SK-MEL-5 (cell line): ENCODE measurements at regions not wholly inside any gene's neighbourhood (a gene's known extent, or its start where the extent isn't known, plus 50 kb on each side); places are given as distances from the start of the nearest gene placed in this dataset.
"Not testable (repeated sequence)": the region's sequence is repeated elsewhere in the genome, so short reads cannot be mapped to it uniquely, and the experiment has no call there.

Experiments
- DNase-seq: peaks from one replicate; pipeline ENCODE4 v3.0.0-alpha.2; 2016; ENCODE audit warnings: low read depth, low spot score
- in situ Hi-C: cut with HindIII; loops from 2 replicates; pipeline ENCODE4 v1.10.0; 2016; ENCODE audit warnings: low sequenced_read_pairs, high pct_unique_total_duplicates, low pct_unique_long_range_greater_than_20kb

DNA sequence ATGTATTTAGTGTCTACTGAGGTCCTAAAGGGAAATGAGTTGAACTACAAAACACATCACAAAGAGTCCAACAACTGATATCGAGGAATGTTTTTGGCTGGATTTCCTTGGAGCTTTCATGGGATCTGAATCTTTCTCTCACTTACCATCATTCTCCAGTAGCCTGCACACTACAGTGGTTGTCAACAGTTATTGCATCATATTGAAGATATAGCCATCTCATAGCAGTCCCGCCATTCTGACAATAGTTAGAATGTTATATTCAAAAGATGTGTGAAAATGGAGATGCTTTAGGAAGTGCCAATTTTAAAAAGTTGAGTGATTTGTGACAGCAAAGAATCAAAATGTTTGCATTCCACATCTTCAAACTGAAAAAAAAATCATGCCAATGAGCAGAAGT, 186.8 kb downstream of the DSC3 start:
- no peak for DNase-seq

DNA sequence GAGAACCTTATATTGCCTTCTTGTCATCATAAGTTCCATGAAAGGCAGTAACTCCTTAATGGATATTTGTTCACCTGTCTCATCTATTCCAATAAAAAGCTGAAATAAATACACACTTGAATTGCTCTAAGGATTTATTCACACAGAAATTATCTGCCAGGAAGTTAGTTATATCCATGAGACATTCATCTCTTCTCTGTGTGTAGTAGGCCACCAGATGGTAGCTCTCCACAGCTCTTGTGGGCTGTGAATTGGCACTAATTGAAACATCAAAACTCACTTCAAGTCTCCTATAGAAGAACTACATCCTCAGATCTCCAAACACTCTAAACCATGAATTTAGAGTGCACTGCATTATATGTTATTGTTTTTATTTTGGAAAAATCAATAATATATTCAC, 189.6 kb downstream of the DSC3 start:
- DNase-seq, result no peak
- in situ Hi-C loops, result no loop called here

More for the DNA sequence above, 186.8 kb downstream of the DSC3 start:
- in situ Hi-C loops, result no loop called here

DNA sequence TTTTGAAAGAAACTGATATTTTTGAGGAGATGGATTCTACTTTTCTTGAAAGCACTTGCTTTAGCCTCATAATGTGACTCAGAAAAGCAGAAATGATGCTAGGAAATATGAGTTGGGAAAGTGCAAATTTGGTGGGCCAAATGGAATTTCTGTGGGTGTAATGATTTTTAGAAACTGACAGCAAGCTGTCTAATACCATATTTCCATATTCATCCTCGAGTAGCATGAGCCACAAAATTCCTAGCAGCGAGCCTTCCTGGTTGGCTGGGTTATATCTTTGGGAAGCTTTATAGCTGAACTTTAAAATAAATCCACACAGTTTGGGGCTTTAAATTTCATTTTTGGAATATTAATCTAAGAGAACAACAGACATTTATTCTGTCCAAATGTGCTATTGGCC, 190.0 kb downstream of the DSC3 start:
- DNase-seq, result no peak
- in situ Hi-C loops, result no loop called here

DNA sequence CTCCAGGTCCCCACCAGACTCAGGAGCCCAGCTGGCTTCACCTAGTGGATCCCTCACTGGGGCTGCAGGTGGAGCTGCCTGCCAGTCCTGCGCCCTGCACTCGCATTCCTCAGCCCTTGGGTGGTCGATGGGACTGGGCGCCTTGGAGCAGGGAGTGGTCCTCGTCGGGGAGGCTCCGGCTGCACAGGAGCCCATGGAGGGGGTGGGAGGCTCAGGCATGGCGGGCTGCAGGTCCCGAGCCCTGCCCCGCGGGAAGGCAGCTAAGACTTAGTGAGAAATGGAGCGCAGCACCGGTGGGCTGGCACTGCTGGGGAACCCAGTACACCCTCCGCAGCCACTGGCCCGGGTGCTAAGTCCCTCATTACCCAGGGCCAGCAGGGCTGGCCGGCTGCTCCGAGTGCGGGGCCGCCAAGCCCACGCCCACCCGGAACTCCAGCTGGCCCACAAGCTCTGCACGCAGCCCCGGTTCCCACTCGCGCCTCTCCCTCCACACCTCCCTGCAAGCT, 203.4 kb downstream of the DSC3 start:
- in situ Hi-C loops, DNase-seq: not testable (repeated sequence)

DNA sequence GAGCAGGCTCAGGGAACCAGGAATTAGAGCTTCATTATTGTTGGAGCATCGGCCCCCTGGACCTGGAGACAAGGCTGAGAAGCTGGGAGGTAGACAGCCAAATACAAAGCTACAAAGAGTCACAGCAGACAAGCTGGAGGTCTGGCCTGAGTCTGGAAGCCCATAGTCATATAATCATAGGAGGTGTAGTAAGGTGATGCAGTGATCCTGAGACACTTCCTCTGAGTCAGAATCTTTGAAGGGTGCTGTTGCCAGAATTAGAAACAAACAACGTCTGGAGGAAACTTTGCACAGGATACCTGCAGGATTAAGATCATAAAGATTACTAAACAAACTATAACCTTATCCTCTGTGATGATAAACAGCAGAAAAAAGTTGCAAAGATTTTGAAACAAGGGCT, 213.8 kb downstream of the DSC3 start:
- in situ Hi-C loops, result no loop called here
- DNase-seq, result no peak

- DNase-seq, result no peak
- in situ Hi-C loops, result no loop called here
These were observed 222.9 kb downstream of the DSC3 start for GRCh38 chr18:30819619-30820018.

- DNase-seq, result no peak
- in situ Hi-C loops, result no loop called here
These were observed 228.1 kb downstream of the DSC3 start for GRCh38 chr18:30814446-30814845.

- in situ Hi-C loops, result no loop called here
- no peak for DNase-seq
These were observed 231.0 kb downstream of the DSC3 start for GRCh38 chr18:30811580-30811979.

- no peak for DNase-seq
- in situ Hi-C loops, result no loop called here
These were observed 232.0 kb downstream of the DSC3 start for GRCh38 chr18:30810580-30810979.

GRCh38 chr18:30806823-30807222, 235.7 kb downstream of the DSC3 start:
- in situ Hi-C loops, result no loop called here
- DNase-seq, result no peak

DNA sequence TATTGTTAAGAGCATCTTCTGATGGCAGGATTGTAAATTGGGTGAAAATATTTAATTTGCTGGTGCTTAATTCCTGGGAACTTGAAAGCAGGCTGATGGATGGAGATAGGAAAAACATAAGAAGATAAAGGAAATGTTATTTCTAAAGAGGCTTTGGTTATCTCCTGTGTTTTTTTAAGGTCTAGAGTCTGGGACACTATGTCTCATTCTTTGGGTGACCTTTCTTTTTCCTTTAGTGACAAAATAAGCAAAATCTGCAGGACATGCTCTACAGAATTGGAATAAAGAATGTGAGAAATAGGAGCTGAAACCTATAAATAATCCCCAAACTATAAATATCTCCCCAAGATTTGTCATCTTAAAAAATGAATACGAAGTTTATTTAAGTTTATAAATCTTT, 241.7 kb downstream of the DSC3 start:
- in situ Hi-C loops, result no loop called here
- no peak for DNase-seq

DNA sequence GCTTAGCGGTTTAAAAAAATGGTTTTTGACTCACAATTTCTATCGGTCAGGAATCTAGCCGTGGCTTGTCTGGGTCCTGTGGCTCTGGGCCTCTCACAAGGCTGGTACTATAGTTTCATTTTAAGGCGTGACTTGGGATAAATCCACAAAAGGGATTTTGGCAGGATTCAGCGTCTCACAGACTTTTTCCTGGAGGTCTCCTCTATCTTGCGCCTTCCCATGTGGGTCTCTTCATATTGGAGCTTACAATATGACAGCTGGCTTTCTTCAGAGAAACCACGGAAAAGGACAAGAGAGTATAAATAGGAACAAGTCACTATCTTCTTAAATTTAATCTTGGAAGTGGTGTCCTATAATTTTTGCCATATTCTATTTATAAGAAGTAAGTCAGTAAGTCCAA, 250.5 kb downstream of the DSC3 start:
- in situ Hi-C loops, result no loop called here
- DNase-seq, result no peak

DNA sequence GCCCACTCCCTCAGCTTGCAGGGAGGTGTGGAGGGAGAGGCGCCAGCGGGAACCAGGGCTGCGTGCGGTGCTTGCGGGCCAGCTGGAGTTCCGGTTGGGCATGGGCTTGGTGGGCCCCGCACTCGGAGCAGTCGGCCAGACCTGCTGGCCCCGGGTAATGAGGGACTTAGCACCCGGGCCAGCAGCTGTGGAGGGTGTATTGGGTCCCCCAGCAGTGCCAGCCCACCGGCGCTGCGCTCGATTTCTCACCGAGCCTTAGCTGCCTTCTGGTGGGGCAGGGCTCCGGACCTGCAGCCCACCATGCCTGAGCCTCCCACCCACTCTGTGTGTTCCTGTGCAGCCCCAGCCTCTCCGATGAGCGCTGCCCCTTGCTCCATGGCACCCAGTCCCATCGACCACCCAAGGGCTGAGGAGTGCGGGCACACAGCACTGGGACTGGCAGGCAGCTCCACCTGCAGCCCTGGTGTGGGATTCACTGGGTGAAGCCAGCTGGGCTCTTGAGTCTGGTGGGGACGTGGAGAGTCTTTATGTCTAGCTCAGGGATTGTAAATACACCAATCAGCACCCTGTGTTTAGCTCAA, 254.0 kb downstream of the DSC3 start:
- DNase-seq, in situ Hi-C loops: not testable (repeated sequence)

- in situ Hi-C loops, result no loop called here
- no peak for DNase-seq
These were observed 255.1 kb downstream of the DSC3 start for GRCh38 chr18:30787410-30787809.

- in situ Hi-C loops, result no loop called here
- DNase-seq, result no peak
These were observed 260.9 kb downstream of the DSC3 start for GRCh38 chr18:30781601-30782000.

GRCh38 chr18:30775629-30776028, 266.9 kb downstream of the DSC3 start:
- DNase-seq, result no peak
- in situ Hi-C loops, result no loop called here

DNA sequence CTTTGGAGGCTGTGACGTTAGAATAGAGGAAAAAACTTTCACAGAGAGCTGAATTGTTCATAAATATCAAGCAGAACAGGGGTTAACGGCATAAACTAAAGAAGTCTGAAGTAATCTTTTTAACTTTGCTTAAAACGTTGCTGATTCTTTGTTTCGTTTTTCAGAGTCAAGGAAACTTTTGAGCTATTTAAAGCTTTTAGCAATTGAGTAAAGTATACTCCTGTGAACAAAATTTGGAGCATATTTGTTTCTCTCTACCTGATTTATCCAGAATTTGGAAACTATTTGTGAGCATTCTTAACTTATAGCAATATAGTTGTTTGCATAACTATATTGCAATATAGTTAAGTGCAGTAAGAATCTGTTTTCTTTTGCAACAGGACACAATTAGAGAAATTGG, 270.4 kb downstream of the DSC3 start:
- DNase-seq, in situ Hi-C loops: not testable (repeated sequence)

- no peak for DNase-seq
- in situ Hi-C loops, result no loop called here
These were observed 276.5 kb downstream of the DSC3 start for GRCh38 chr18:30766053-30766452.

- in situ Hi-C loops, result no loop called here
- DNase-seq, result no peak
These were observed 277.3 kb downstream of the DSC3 start for GRCh38 chr18:30765247-30765646.

GRCh38 chr18:30763902-30764350, 278.6 kb downstream of the DSC3 start:
- no peak for DNase-seq
- in situ Hi-C loops, result no loop called here
